ENCODE measurements at regions not wholly inside any gene's neighbourhood (a gene's known extent, or its start where the extent isn't known, plus 50 kb on each side); places are given as distances from the start of the nearest gene placed in this dataset.

DNA sequence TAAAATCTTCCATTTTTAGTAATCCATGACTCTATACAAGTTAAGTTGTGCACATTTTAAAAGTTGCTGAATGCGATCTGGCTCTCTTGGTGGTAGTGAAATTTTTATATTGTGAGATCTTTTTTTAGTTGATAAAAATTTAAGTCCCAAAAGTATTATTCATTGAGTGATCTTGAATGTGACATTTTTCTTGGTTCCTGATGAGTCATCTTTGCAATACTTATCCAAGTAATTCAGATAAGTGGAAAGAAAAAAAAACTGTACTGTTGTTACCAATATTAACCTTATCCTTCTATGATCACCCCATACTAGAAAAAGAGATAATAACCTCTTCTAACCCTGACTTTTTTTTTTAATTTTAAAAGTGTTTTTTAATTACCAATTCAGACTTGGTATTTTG, 601.3 kb downstream of the PSAT1 start:
- H2AFZ ChIP-seq (replicated peaks) = no peak overlapping the region
- TF ChIP-seq CTCF (IDR thresholded peaks at IDR 0.05) (no peak), EZH2 (IDR thresholded peaks at IDR 0.05) (no peak), EZH2phosphoT487 (IDR thresholded peaks at IDR 0.05) (no peak)
- H3K4me3 ChIP-seq = no peak overlapping the region
- no peak overlapping the region for H3K9ac ChIP-seq
- H3K4me1 ChIP-seq = no peaks in the 10 kb centered on the region
- no peaks in the 10 kb centered on the region for H3K36me3 ChIP-seq
- H3K27ac Mint-ChIP-seq = no peak overlapping the region
- H3K27me3 ChIP-seq = no peaks in the 10 kb centered on the region
- no peak overlapping the region for H3K4me2 ChIP-seq
- no peaks in the 10 kb centered on the region for H3K9me3 ChIP-seq (ENCODE audit: low read depth)
- no peaks in the 10 kb centered on the region for H3K79me2 ChIP-seq (ENCODE audit: low read depth)
- H3K27ac ChIP-seq = no peak overlapping the region
- no peak for DNase-seq (ENCODE audit: low spot score)
- no peaks in the 10 kb centered on the region for H3K9me3 Mint-ChIP-seq
- no peaks in the 10 kb centered on the region for H3K36me3 Mint-ChIP-seq
- no peak overlapping the region for H3K4me3 Mint-ChIP-seq
- no peaks in the 10 kb centered on the region for H3K4me1 Mint-ChIP-seq
- H3F3A ChIP-seq (ENCODE audit: low read depth) = no peaks in the 10 kb centered on the region
- H3K27me3 Mint-ChIP-seq (ENCODE audit: insufficient read depth, low read depth) = no peaks in the 10 kb centered on the region
- H4K20me1 ChIP-seq (ENCODE audit: low read depth) = no peaks in the 10 kb centered on the region

- no peaks in the 10 kb centered on the region for H3K9me3 Mint-ChIP-seq
- Histone ChIP-seq H3K4me1 (no peaks in the 10 kb centered on the region), H2AFZ (replicated peaks) (no peak overlapping the region), H3K79me2 (ENCODE audit: low read depth) (no peaks in the 10 kb centered on the region), H4K20me1 (ENCODE audit: low read depth) (no peaks in the 10 kb centered on the region), H3K9ac (no peak overlapping the region), H3K27ac (no peak overlapping the region), H3K27me3 (no peaks in the 10 kb centered on the region), H3K9me3 (ENCODE audit: low read depth) (no peaks in the 10 kb centered on the region), H3K36me3 (no peaks in the 10 kb centered on the region), H3K4me2 (no peak overlapping the region), H3F3A (ENCODE audit: low read depth) (no peaks in the 10 kb centered on the region), H3K4me3 (no peak overlapping the region)
- no peaks in the 10 kb centered on the region for H3K36me3 Mint-ChIP-seq
- H3K27me3 Mint-ChIP-seq (ENCODE audit: insufficient read depth, low read depth) = no peaks in the 10 kb centered on the region
- no peak overlapping the region for H3K4me3 Mint-ChIP-seq
- H3K4me1 Mint-ChIP-seq = no peaks in the 10 kb centered on the region
- no peak for TF ChIP-seq EZH2 (IDR thresholded peaks at IDR 0.05)
- no peak for DNase-seq (ENCODE audit: low spot score)
- no peak overlapping the region for H3K27ac Mint-ChIP-seq
These were observed 602.1 kb downstream of the PSAT1 start for GRCh38 chr9:78899006-78899405.

GRCh38 chr9:78900500-78900899, 603.6 kb downstream of the PSAT1 start:
- Mint-ChIP-seq H3K4me1 (no peaks in the 10 kb centered on the region), H3K4me3 (no peak overlapping the region), H3K27me3 (ENCODE audit: insufficient read depth, low read depth) (no peaks in the 10 kb centered on the region), H3K9me3 (no peaks in the 10 kb centered on the region), H3K36me3 (no peaks in the 10 kb centered on the region), H3K27ac (no peak overlapping the region)
- Histone ChIP-seq H3K4me3 (no peak overlapping the region), H3K4me2 (no peak overlapping the region), H3K9me3 (ENCODE audit: low read depth) (no peaks in the 10 kb centered on the region), H3K36me3 (no peaks in the 10 kb centered on the region), H3K79me2 (ENCODE audit: low read depth) (no peaks in the 10 kb centered on the region), H3F3A (ENCODE audit: low read depth) (no peaks in the 10 kb centered on the region), H3K4me1 (no peaks in the 10 kb centered on the region), H4K20me1 (ENCODE audit: low read depth) (no peaks in the 10 kb centered on the region), H3K27me3 (no peaks in the 10 kb centered on the region), H2AFZ (replicated peaks) (no peak overlapping the region), H3K9ac (no peak overlapping the region), H3K27ac (no peak overlapping the region)
- DNase-seq (ENCODE audit: low spot score) = no peak
- no peak for TF ChIP-seq EZH2 (IDR thresholded peaks at IDR 0.05)
- TF ChIP-seq CTCF (IDR thresholded peaks at IDR 0.05) = no peak
- TF ChIP-seq EZH2phosphoT487 (IDR thresholded peaks at IDR 0.05) = no peak

DNA sequence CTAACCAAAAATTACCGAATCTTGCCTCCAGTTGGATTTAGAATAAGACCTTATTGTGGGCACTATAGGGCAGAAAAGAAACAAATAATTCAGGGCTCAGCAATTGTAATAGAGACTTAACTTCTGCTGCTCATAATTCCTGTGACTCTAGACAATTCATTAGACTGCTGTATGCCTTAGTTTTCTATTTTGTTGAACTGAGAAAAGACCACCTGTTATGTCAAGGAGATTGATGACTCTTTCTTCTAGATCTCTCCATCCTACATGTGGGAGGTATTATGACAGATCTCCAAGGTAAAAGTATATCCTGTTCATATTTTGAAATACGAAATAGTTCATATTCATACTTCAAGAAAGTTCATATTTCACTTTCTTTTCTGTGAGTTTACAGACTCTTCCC, 605.1 kb downstream of the PSAT1 start:
- H4K20me1 ChIP-seq (ENCODE audit: low read depth) = no peaks in the 10 kb centered on the region
- no peaks in the 10 kb centered on the region for H3K36me3 Mint-ChIP-seq
- H3K9me3 Mint-ChIP-seq = no peaks in the 10 kb centered on the region
- no peaks in the 10 kb centered on the region for H3K27me3 Mint-ChIP-seq (ENCODE audit: insufficient read depth, low read depth)
- no peak overlapping the region for H2AFZ ChIP-seq (replicated peaks)
- H3K27ac Mint-ChIP-seq = no peak overlapping the region
- no peak for TF ChIP-seq CTCF (IDR thresholded peaks at IDR 0.05)
- no peak for TF ChIP-seq EZH2 (IDR thresholded peaks at IDR 0.05)
- no peak for TF ChIP-seq EZH2phosphoT487 (IDR thresholded peaks at IDR 0.05)
- no peaks in the 10 kb centered on the region for H3F3A ChIP-seq (ENCODE audit: low read depth)
- H3K4me1 Mint-ChIP-seq = no peaks in the 10 kb centered on the region
- H3K4me3 Mint-ChIP-seq = no peak overlapping the region
- no peaks in the 10 kb centered on the region for H3K79me2 ChIP-seq (ENCODE audit: low read depth)
- no peak overlapping the region for H3K4me2 ChIP-seq
- no peaks in the 10 kb centered on the region for H3K27me3 ChIP-seq
- H3K36me3 ChIP-seq = no peaks in the 10 kb centered on the region
- no peaks in the 10 kb centered on the region for H3K9me3 ChIP-seq (ENCODE audit: low read depth)
- DNase-seq (ENCODE audit: low spot score) = no peak
- H3K27ac ChIP-seq = no peak overlapping the region
- no peak overlapping the region for H3K9ac ChIP-seq
- H3K4me1 ChIP-seq = no peaks in the 10 kb centered on the region
- no peak overlapping the region for H3K4me3 ChIP-seq
